ENCODE measurements at regions not wholly inside any gene's neighbourhood (a gene's known extent, or its start where the extent isn't known, plus 50 kb on each side); places are given as distances from the start of the nearest gene placed in this dataset.

DNA sequence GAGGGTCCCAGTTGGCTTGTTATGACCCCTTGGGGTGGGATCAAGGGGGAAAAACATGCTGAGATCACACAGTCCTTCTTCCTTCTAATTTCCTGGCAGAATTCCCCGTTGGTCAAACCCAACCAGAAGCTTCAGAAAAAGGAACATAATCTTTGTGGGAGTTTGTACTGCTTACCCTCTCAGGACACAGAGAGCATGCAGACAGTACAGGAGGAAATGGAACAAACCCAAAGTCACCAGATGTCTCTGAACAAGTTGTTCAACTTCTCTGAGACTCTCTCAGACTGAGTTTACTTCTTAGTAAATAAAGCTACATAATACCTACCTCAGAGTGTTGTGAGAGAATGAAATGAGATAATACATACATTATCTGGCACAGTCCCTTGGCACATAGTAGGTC is 181.1 kb upstream of the TSHZ2 start:
- H3K27me3 ChIP-seq (ENCODE audit: control insufficient read depth in 4 of 4, insufficient read depth in 4 of 4, low read length in 3 of 4): peaks cover 0 to 5% (median 0%) of the 10 kb centered on the region in 4 donors
- H3K27ac ChIP-seq (ENCODE audit: low read depth in 1 of 2, low read length in 2 of 2): no peak overlapping the region
- H3K4me1 ChIP-seq (ENCODE audit: control insufficient read depth in 4 of 4, insufficient read depth in 4 of 4, low read length in 3 of 4): no peaks in the 10 kb centered on the region
- no peak for DNase-seq (ENCODE audit: low spot score)
- H3K36me3 ChIP-seq (ENCODE audit: control insufficient read depth in 4 of 4, insufficient read depth in 3 of 4, low read depth in 1 of 4, low read length in 3 of 4): no peaks in the 10 kb centered on the region
- no peaks in the 10 kb centered on the region for H3K9me3 ChIP-seq (ENCODE audit: control insufficient read depth in 4 of 4, low read length in 3 of 4)
- H3K9ac ChIP-seq (ENCODE audit: low read depth in 1 of 2, low read length in 2 of 2): no peak overlapping the region
- 73% methylated on average over 1 of the region's 1 CpG for WGBS
- TF ChIP-seq HNF4A (conservative IDR thresholded peaks at IDR 0.05) (no peak), SP1 (IDR thresholded peaks at IDR 0.05) (no peak), TAF1 (conservative IDR thresholded peaks at IDR 0.05) (no peak), JUND (IDR thresholded peaks at IDR 0.05) (no peak), GABPA (IDR thresholded peaks at IDR 0.05 in 1 of 2, conservative IDR thresholded peaks at IDR 0.05 in 1 of 2) (no peak), FOXA2 (IDR thresholded peaks at IDR 0.05) (no peak), NR2F2 (IDR thresholded peaks at IDR 0.05) (no peak)
- TF ChIP-seq, protein P1, sequence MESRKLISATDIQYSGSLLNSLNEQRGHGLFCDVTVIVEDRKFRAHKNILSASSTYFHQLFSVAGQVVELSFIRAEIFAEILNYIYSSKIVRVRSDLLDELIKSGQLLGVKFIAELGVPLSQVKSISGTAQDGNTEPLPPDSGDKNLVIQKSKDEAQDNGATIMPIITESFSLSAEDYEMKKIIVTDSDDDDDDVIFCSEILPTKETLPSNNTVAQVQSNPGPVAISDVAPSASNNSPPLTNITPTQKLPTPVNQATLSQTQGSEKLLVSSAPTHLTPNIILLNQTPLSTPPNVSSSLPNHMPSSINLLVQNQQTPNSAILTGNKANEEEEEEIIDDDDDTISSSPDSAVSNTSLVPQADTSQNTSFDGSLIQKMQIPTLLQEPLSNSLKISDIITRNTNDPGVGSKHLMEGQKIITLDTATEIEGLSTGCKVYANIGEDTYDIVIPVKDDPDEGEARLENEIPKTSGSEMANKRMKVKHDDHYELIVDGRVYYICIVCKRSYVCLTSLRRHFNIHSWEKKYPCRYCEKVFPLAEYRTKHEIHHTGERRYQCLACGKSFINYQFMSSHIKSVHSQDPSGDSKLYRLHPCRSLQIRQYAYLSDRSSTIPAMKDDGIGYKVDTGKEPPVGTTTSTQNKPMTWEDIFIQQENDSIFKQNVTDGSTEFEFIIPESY (IDR thresholded peaks at IDR 0.05): no peak
- no peak overlapping the region for H3K4me3 ChIP-seq (ENCODE audit: low read depth in 1 of 3, low read length in 3 of 3)

DNA sequence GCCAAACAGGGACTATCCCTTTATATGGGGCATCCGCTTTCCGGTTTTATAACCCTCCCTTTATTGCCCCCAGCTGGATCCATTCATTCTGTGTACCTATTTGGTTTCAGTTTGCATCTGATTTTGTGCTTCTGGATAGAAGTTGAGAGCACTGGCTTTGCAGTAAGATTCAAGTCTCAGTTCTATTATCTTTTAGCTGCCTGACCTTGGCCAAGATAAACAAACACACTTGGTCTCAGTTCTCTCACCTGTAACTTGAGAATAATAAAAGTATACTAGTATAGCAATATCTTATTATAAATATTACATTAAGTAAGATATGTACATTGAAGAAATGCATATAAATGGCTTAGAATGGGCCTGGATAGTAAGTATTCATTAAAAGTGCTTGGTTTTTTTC is 182.4 kb upstream of the TSHZ2 start:
- H3K4me1 ChIP-seq (ENCODE audit: control insufficient read depth in 4 of 4, insufficient read depth in 4 of 4, low read length in 3 of 4): no peaks in the 10 kb centered on the region
- H3K36me3 ChIP-seq (ENCODE audit: control insufficient read depth in 4 of 4, insufficient read depth in 3 of 4, low read depth in 1 of 4, low read length in 3 of 4): no peaks in the 10 kb centered on the region
- H3K9ac ChIP-seq (ENCODE audit: low read depth in 1 of 2, low read length in 2 of 2): no peak overlapping the region
- no peaks in the 10 kb centered on the region for H3K9me3 ChIP-seq (ENCODE audit: control insufficient read depth in 4 of 4, low read length in 3 of 4)
- no peak overlapping the region for H3K4me3 ChIP-seq (ENCODE audit: low read depth in 1 of 3, low read length in 3 of 3)
- H3K27ac ChIP-seq (ENCODE audit: low read depth in 1 of 2, low read length in 2 of 2): no peak overlapping the region
- H3K27me3 ChIP-seq (ENCODE audit: control insufficient read depth in 4 of 4, insufficient read depth in 4 of 4, low read length in 3 of 4): peaks cover 0 to 5% (median 0%) of the 10 kb centered on the region in 4 donors
- DNase-seq (ENCODE audit: low spot score): no peak
- 83% methylated on average over 2 of the region's 2 CpGs for WGBS
- TF ChIP-seq HNF4A (conservative IDR thresholded peaks at IDR 0.05) (no peak), FOXA1 (IDR thresholded peaks at IDR 0.05) (no peak), YY1 (IDR thresholded peaks at IDR 0.05) (no peak), RXRA (IDR thresholded peaks at IDR 0.05) (no peak), RAD21 (IDR thresholded peaks at IDR 0.05) (no peak), JUND (IDR thresholded peaks at IDR 0.05) (no peak), FOXA2 (IDR thresholded peaks at IDR 0.05) (no peak), HNF4G (IDR thresholded peaks at IDR 0.05) (no peak), GABPA (IDR thresholded peaks at IDR 0.05 in 1 of 2, conservative IDR thresholded peaks at IDR 0.05 in 1 of 2) (no peak)
- TF ChIP-seq, protein P2, sequence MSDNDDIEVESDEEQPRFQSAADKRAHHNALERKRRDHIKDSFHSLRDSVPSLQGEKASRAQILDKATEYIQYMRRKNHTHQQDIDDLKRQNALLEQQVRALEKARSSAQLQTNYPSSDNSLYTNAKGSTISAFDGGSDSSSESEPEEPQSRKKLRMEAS (IDR thresholded peaks at IDR 0.05): no peak
- TF ChIP-seq, protein P1 (IDR thresholded peaks at IDR 0.05): no peak

DNA sequence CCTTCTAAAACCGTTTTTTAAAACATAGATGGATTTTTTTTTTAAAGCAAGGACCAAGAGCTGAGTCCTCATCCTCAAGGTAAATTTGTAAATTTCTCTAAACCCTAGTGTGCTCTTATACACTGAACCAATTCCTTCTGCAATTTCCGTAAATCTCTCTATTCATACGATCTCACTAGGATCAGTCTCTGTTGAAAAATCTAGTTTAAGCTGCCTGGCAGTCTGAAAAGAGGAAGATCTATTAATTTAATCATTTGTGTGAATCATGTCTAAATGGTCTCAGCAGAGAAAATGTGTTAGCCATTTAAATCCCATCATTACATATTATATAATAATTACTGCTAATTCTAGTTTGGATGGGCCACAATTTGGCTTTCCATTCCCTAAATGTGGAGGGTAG is 184.2 kb upstream of the TSHZ2 start:
- H3K36me3 ChIP-seq (ENCODE audit: control insufficient read depth in 4 of 4, insufficient read depth in 3 of 4, low read depth in 1 of 4, low read length in 3 of 4): no peaks in the 10 kb centered on the region
- H3K27me3 ChIP-seq (ENCODE audit: control insufficient read depth in 4 of 4, insufficient read depth in 4 of 4, low read length in 3 of 4): peaks cover 0 to 5% (median 0%) of the 10 kb centered on the region in 4 donors
- 68% methylated on average over 3 of the region's 3 CpGs for WGBS
- no peak for DNase-seq (ENCODE audit: low spot score)
- H3K9ac ChIP-seq (ENCODE audit: low read depth in 1 of 2, low read length in 2 of 2): no peak overlapping the region
- H3K4me3 ChIP-seq (ENCODE audit: low read depth in 1 of 3, low read length in 3 of 3): no peak overlapping the region
- H3K27ac ChIP-seq (ENCODE audit: low read depth in 1 of 2, low read length in 2 of 2): no peak overlapping the region
- no peaks in the 10 kb centered on the region for H3K4me1 ChIP-seq (ENCODE audit: control insufficient read depth in 4 of 4, insufficient read depth in 4 of 4, low read length in 3 of 4)
- no peaks in the 10 kb centered on the region for H3K9me3 ChIP-seq (ENCODE audit: control insufficient read depth in 4 of 4, low read length in 3 of 4)
- no peak for TF ChIP-seq HNF4G (IDR thresholded peaks at IDR 0.05)
- no peak for TF ChIP-seq GABPA (IDR thresholded peaks at IDR 0.05 in 1 of 2, conservative IDR thresholded peaks at IDR 0.05 in 1 of 2)
- no peak for TF ChIP-seq TAF1 (conservative IDR thresholded peaks at IDR 0.05)
- TF ChIP-seq, protein P1 (IDR thresholded peaks at IDR 0.05): no peak
- TF ChIP-seq RXRA (IDR thresholded peaks at IDR 0.05): no peak
- TF ChIP-seq FOXA2 (IDR thresholded peaks at IDR 0.05): no peak
- TF ChIP-seq SP1 (IDR thresholded peaks at IDR 0.05): no peak
- TF ChIP-seq, protein P3, sequence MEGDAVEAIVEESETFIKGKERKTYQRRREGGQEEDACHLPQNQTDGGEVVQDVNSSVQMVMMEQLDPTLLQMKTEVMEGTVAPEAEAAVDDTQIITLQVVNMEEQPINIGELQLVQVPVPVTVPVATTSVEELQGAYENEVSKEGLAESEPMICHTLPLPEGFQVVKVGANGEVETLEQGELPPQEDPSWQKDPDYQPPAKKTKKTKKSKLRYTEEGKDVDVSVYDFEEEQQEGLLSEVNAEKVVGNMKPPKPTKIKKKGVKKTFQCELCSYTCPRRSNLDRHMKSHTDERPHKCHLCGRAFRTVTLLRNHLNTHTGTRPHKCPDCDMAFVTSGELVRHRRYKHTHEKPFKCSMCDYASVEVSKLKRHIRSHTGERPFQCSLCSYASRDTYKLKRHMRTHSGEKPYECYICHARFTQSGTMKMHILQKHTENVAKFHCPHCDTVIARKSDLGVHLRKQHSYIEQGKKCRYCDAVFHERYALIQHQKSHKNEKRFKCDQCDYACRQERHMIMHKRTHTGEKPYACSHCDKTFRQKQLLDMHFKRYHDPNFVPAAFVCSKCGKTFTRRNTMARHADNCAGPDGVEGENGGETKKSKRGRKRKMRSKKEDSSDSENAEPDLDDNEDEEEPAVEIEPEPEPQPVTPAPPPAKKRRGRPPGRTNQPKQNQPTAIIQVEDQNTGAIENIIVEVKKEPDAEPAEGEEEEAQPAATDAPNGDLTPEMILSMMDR (IDR thresholded peaks at IDR 0.05; ENCODE audit: low read depth, low read length, missing input control): no peak
- no peak for TF ChIP-seq RAD21 (IDR thresholded peaks at IDR 0.05)
- TF ChIP-seq FOXA1 (IDR thresholded peaks at IDR 0.05): no peak
- no peak for TF ChIP-seq YY1 (IDR thresholded peaks at IDR 0.05)
- TF ChIP-seq JUND (IDR thresholded peaks at IDR 0.05): no peak
- no peak for TF ChIP-seq HNF4A (conservative IDR thresholded peaks at IDR 0.05)
- TF ChIP-seq, protein P2 (IDR thresholded peaks at IDR 0.05): no peak
- TF ChIP-seq, protein P4, sequence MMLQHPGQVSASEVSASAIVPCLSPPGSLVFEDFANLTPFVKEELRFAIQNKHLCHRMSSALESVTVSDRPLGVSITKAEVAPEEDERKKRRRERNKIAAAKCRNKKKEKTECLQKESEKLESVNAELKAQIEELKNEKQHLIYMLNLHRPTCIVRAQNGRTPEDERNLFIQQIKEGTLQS (IDR thresholded peaks at IDR 0.05): no peak
- no peak for TF ChIP-seq NR2F2 (IDR thresholded peaks at IDR 0.05)
- no peak for TF ChIP-seq EGR1 (IDR thresholded peaks at IDR 0.05; ENCODE audit: low read depth in 2 of 2)
